HCT116 (cell line): ENCODE measurements at regions not wholly inside any gene's neighbourhood (a gene's known extent, or its start where the extent isn't known, plus 50 kb on each side); places are given as distances from the start of the nearest gene placed in this dataset.

Experiments used
- ATAC-seq: fragments of 200-7000 bp; cut with Tn5 transposase; 2 replicates; pipeline ENCODE4 v1.9.1; 2020; ENCODE audit warnings: mild to moderate bottlenecking, moderate library complexity
- BruUV-seq: library from RNA; stranded (reverse); fragments of 400-500 nt; replicated peaks from 2 replicates; lab custom pipeline; 2021; lab: Mats Ljungman, UMichigan
- CTCF ChIA-PET: fragments of 300-600 bp; sonication (Branson Sonifier 250); formaldehyde crosslinking; loops from one replicate; lab custom pipeline; 2021; ENCODE audit warnings: antibody characterized with exemption; lab: Charles Lee
- POLR2A ChIA-PET: fragments of 300-600, 350-600 bp; sonication (Branson Sonifier 250); formaldehyde crosslinking; loops from one replicate; lab custom pipeline; 2021; ENCODE audit warnings: antibody characterized with exemption; lab: Charles Lee
- RAD21 ChIA-PET, 2 experiments: fragments of 300-600 bp; sonication (Branson Sonifier 250); formaldehyde crosslinking; loops; one replicate each; lab custom pipeline; 2023; ENCODE audit warnings: low total read pairs in 2 of 2; ENCODE audit not compliant: uncharacterized antibody in 2 of 2, unreplicated experiment in 2 of 2, low non-redundant PET in 1 of 2; lab: Charles Lee
- DNase-seq: peaks from one replicate; pipeline ENCODE4 v3.0.0-alpha.2; 2010; ENCODE audit warnings: low read depth, low spot score
- H2AFZ ChIP-seq: fragments of 200-600 bp; shearing (Covaris generic), sonication (generic); 2 replicates; pipeline ENCODE4 v1.6.1; 2017; ENCODE audit warnings: low read depth, mixed run types, mixed read lengths, antibody characterized with exemption, low read length; ENCODE audit not compliant: poor library complexity, severe bottlenecking
- H3K27ac ChIP-seq: 2 replicates; pipeline ENCODE4 v1.5.1; 2012; ENCODE audit warnings: low read depth, low read length
- H3K27me3 ChIP-seq: fragments of 200-600 bp; sonication (generic); 2 replicates; pipeline ENCODE4 v1.6.1; 2016; ENCODE audit warnings: mixed run types, low read length, mixed read lengths; ENCODE audit not compliant: insufficient read depth
- H3K36me3 ChIP-seq, 2 experiments: fragments of 200-500 bp in 1 of 2; fragments of 200-600 bp in 1 of 2; sonication (Bioruptor generic) in 1 of 2; sonication (generic) in 1 of 2; 2 replicates each; pipeline versions ENCODE4 v1.5.1 to v1.6.1; 2014 to 2016; ENCODE audit warnings: low read length in 2 of 2, inconsistent platforms in 1 of 2, mixed read lengths in 1 of 2, mixed run types in 1 of 2; ENCODE audit not compliant: insufficient read depth in 2 of 2, control insufficient read depth in 1 of 2
- H3K4me1 ChIP-seq, 2 experiments: fragments of 200-600 bp in 1 of 2; sonication (generic) in 1 of 2; 2 replicates each; pipeline versions ENCODE4 v1.5.1 to v1.6.1; 2012 to 2017; ENCODE audit warnings: low read length in 2 of 2, inconsistent platforms in 1 of 2, mild to moderate bottlenecking in 1 of 2, mixed read lengths in 1 of 2, mixed run types in 1 of 2, moderate library complexity in 1 of 2; ENCODE audit not compliant: insufficient read depth in 2 of 2, control insufficient read depth in 1 of 2
- H3K4me2 ChIP-seq: fragments of 200-600 bp; sonication (generic); 2 replicates; pipeline ENCODE4 v1.6.1; 2017; ENCODE audit warnings: mixed run types, low read length, mixed read lengths
- H3K4me3 ChIP-seq, 2 experiments: fragments of 200-600 bp in 1 of 2; sonication (generic) in 1 of 2; replicated peaks in 1 of 2; 2 replicates each; pipeline ENCODE4 v1.5.1; 2011 to 2016; ENCODE audit warnings: low read length in 2 of 2, control low read depth in 1 of 2, low read depth in 1 of 2, mild to moderate bottlenecking in 1 of 2, mixed read lengths in 1 of 2, mixed run types in 1 of 2
- H3K79me2 ChIP-seq: fragments of 200-600 bp; sonication (generic); 2 replicates; pipeline ENCODE4 v1.6.1; 2017; ENCODE audit warnings: mild to moderate bottlenecking, mixed run types, low read length, moderate library complexity, mixed read lengths; ENCODE audit not compliant: insufficient read depth
- H3K9ac ChIP-seq: fragments of 200-600 bp; sonication (generic); 2 replicates; pipeline ENCODE4 v1.6.1; 2016; ENCODE audit warnings: low read length, mixed read lengths
- H3K9me2 ChIP-seq: fragments of 200-600 bp; sonication (generic), shearing (Covaris generic); 2 replicates; pipeline ENCODE4 v1.6.1; 2017; ENCODE audit warnings: mixed run types, mild to moderate bottlenecking, moderate library complexity; ENCODE audit not compliant: insufficient read depth
- H3K9me3 ChIP-seq, 2 experiments: fragments of 200-500 bp in 1 of 2; fragments of 200-600 bp in 1 of 2; sonication (Bioruptor generic) in 1 of 2; sonication (generic) in 1 of 2; 2 replicates each; pipeline ENCODE4 v1.6.1; 2014 to 2017; ENCODE audit warnings: low read length in 2 of 2, mixed read lengths in 2 of 2, inconsistent platforms in 1 of 2, low read depth in 1 of 2, mild to moderate bottlenecking in 1 of 2, mixed run types in 1 of 2, moderate library complexity in 1 of 2; ENCODE audit not compliant: control insufficient read depth in 1 of 2, insufficient read depth in 1 of 2
- H4K20me1 ChIP-seq: fragments of 200-600 bp; sonication (generic), shearing (Covaris generic); 2 replicates; pipeline ENCODE4 v1.6.1; 2017; ENCODE audit warnings: mixed run types, mild to moderate bottlenecking, moderate library complexity; ENCODE audit not compliant: insufficient read depth
- ATF3 ChIP-seq: IDR thresholded peaks from 2 replicates; pipeline ENCODE4 v1.6.1; 2012
- CBX3 ChIP-seq: IDR thresholded peaks from 2 replicates; pipeline ENCODE4 v1.6.1; 2012; ENCODE audit warnings: low read depth
- CEBPB ChIP-seq: IDR thresholded peaks from 2 replicates; pipeline ENCODE4 v1.6.1; 2012; ENCODE audit warnings: low read depth
- CTCF ChIP-seq, 3 experiments: fragments of 200-600 bp in 1 of 3; sonication (generic) in 1 of 3; IDR thresholded peaks in 2 of 3; conservative IDR thresholded peaks in 1 of 3; 2 replicates each; pipeline ENCODE4 v1.5.1; 2012 to 2017; ENCODE audit warnings: low read depth in 2 of 3, low read length in 2 of 3, antibody characterized with exemption in 1 of 3, borderline replicate concordance in 1 of 3, control low read depth in 1 of 3, mild to moderate bottlenecking in 1 of 3, mixed read lengths in 1 of 3, mixed run types in 1 of 3, moderate library complexity in 1 of 3; ENCODE audit not compliant: insufficient read depth in 1 of 3
- EGR1 ChIP-seq: IDR thresholded peaks from 2 replicates; pipeline ENCODE4 v1.6.1; 2012; ENCODE audit warnings: low read depth
- EZH2phosphoT487 ChIP-seq: fragments of 200-600 bp; IDR thresholded peaks from 2 replicates; pipeline ENCODE4 v1.6.1; 2018; ENCODE audit warnings: antibody characterized with exemption, borderline replicate concordance
- JUND ChIP-seq: IDR thresholded peaks from 2 replicates; pipeline ENCODE4 v1.6.1; 2012
- MAX ChIP-seq: IDR thresholded peaks from 2 replicates; pipeline ENCODE4 v1.6.1; 2012
- POLR2AphosphoS5 ChIP-seq: IDR thresholded peaks from 2 replicates; pipeline ENCODE4 v1.6.1; 2011; ENCODE audit warnings: mild to moderate bottlenecking, low read depth, low read length, moderate library complexity
- RAD21 ChIP-seq: IDR thresholded peaks from 2 replicates; pipeline ENCODE4 v1.6.1; 2012; ENCODE audit warnings: low read depth, mild to moderate bottlenecking
- REST ChIP-seq: IDR thresholded peaks from 2 replicates; pipeline ENCODE4 v1.6.1; 2012; ENCODE audit warnings: low read depth
- SIN3A ChIP-seq: IDR thresholded peaks from 2 replicates; pipeline ENCODE4 v1.6.1; 2012; ENCODE audit warnings: low read depth
- SRF ChIP-seq: IDR thresholded peaks from 2 replicates; pipeline ENCODE4 v1.6.1; 2012; ENCODE audit warnings: low read depth
- TCF7L2 ChIP-seq: IDR thresholded peaks from 2 replicates; pipeline ENCODE4 v1.7.0; 2011; ENCODE audit warnings: borderline replicate concordance, inconsistent platforms; ENCODE audit not compliant: insufficient read depth, insufficient read length; ENCODE audit errors: extremely low read depth
- YY1 ChIP-seq: IDR thresholded peaks from 2 replicates; pipeline ENCODE4 v1.6.1; 2011; ENCODE audit warnings: low read length, low read depth, moderate library complexity, mild to moderate bottlenecking; ENCODE audit not compliant: insufficient replicate concordance; ENCODE audit errors: extremely low read depth
- ZFX ChIP-seq: fragments of 450-650 bp; IDR thresholded peaks from 2 replicates; pipeline ENCODE4 v1.6.1; 2017
- ZNF274 ChIP-seq: fragments of 200-500 bp; sonication (Bioruptor generic); IDR thresholded peaks from 2 replicates; pipeline ENCODE4 v1.6.1; 2014; ENCODE audit warnings: mild to moderate bottlenecking, low read depth, low read length, inconsistent platforms
- intact Hi-C: fragments of 100-400 bp; cut with micrococcal nuclease; formaldehyde crosslinking; loops from 2 replicates; pipeline ENCODE4 v1.10.0; 2022

GRCh38 chr6:85127168-85127498, 322.8 kb upstream of the NT5E start:
- H4K20me1 ChIP-seq, result no peaks in the 10 kb centered on the region
- H3K4me3 ChIP-seq, result no peak overlapping the region
- no peak overlapping the region for H2AFZ ChIP-seq
- no peaks in the 10 kb centered on the region for H3K9me2 ChIP-seq
- POLR2A ChIA-PET, result no interaction called here
- BruUV-seq, result no TSS peak
- H3K4me2 ChIP-seq, result 0 out of 2 replicates have a peak overlapping the region, but pooled peaks have one; percentile 39
- intact Hi-C loops, result loop anchor here (5.0 to 10.0 kb wide), 4 partner anchors 112 to 885 kb away; no protein-coding TSS in a partner anchor
- no peak overlapping the region for H3K27ac ChIP-seq
- RAD21 ChIA-PET, result no interaction called here
- H3K36me3 ChIP-seq, result no peaks in the 10 kb centered on the region
- ATAC-seq (peak; percentile 33; the same call in 1 of the 2 replicates), DNase-seq (no peak)
- no peak for TF ChIP-seq POLR2AphosphoS5
- TF ChIP-seq SIN3A, result no peak
- TF ChIP-seq RAD21, result no peak
- no peak; a peak in 1 of 6 replicates for TF ChIP-seq CTCF (IDR thresholded peaks at IDR 0.05 in 2 of 3, conservative IDR thresholded peaks at IDR 0.05 in 1 of 3; ENCODE audit: borderline replicate concordance in 1 of 3, insufficient read depth in 1 of 3, low read depth in 2 of 3, low read length in 2 of 3)
- TF ChIP-seq CEBPB, result no peak
- TF ChIP-seq JUND, result no peak
- no peak for TF ChIP-seq CBX3
- TF ChIP-seq ZFX, result no peak
- no peak for TF ChIP-seq EZH2phosphoT487
- TF ChIP-seq YY1, result no peak
- TF ChIP-seq EGR1, result no peak
- no peak for TF ChIP-seq REST
- TF ChIP-seq ZNF274, result no peak
- TF ChIP-seq SRF, result no peak
- TF ChIP-seq ATF3, result no peak
- TF ChIP-seq MAX, result no peak
- TF ChIP-seq TCF7L2, result no peak
- CTCF ChIA-PET, result interaction anchor here (1.0 to 2.2 kb wide), 3 partner anchors 9 to 196 kb away, joined by 3 to 6 read pairs (median 6); no protein-coding TSS in a partner anchor
- no peaks in the 10 kb centered on the region for H3K79me2 ChIP-seq
- 0 out of 2 replicates have a peak, but pooled peaks cover 9% of the 10 kb centered on the region for H3K27me3 ChIP-seq
- H3K4me1 ChIP-seq, result no peaks in the 10 kb centered on the region
- no peaks in the 10 kb centered on the region for H3K9me3 ChIP-seq
- no peak overlapping the region for H3K9ac ChIP-seq
